ENCODE measurements at regions not wholly inside any gene's neighbourhood (a gene's known extent, or its start where the extent isn't known, plus 50 kb on each side); places are given as distances from the start of the nearest gene placed in this dataset.

DNA sequence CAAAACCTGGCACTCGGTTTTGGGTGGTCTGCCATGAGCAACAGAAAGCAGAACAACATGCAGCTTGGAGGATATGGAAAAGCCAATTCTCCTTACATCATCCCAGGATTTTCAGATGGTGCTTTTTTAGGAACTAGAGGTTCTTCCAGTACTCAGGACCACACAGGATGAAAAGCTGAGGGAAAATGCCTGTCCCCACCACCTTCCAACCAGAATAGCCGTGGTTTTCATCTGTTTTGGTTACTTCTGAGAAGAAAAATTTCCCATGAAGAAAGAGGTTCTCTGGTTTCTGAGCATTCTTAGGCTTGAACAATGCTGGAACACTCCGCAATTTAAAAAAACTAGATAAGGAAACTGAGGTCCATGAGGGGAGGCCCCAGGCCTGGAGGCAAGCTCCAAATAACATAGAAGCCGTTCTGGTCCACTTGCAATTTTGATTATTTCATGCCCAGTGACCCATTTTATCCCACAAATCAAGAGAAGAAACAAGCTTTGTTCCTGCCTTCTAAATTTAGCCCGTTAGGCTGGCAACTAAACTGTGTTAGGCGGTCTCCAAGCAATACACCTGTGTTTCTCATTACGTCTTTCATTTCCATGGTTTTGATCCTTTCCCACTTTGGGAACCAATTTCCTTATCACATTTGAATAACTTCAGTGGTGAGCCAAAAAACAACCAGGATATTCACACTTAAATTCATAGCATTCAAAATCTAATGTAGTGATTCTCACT lies 79.2 kb upstream of the SPIN1 start:
- no peak overlapping the region for H3K27ac Mint-ChIP-seq
- no peaks in the 10 kb centered on the region for H3K36me3 Mint-ChIP-seq (ENCODE audit: insufficient read depth)
- H3K27me3 Mint-ChIP-seq, result peaks cover 4% of the 10 kb centered on the region
- H3K4me1 Mint-ChIP-seq (ENCODE audit: low read depth), result peaks cover 9% of the 10 kb centered on the region
- no peak overlapping the region for H3K4me3 Mint-ChIP-seq (ENCODE audit: low read depth)
- DNase-seq (ENCODE audit: low spot score, unreplicated experiment), result no peak
- TF ChIP-seq, protein P1, sequence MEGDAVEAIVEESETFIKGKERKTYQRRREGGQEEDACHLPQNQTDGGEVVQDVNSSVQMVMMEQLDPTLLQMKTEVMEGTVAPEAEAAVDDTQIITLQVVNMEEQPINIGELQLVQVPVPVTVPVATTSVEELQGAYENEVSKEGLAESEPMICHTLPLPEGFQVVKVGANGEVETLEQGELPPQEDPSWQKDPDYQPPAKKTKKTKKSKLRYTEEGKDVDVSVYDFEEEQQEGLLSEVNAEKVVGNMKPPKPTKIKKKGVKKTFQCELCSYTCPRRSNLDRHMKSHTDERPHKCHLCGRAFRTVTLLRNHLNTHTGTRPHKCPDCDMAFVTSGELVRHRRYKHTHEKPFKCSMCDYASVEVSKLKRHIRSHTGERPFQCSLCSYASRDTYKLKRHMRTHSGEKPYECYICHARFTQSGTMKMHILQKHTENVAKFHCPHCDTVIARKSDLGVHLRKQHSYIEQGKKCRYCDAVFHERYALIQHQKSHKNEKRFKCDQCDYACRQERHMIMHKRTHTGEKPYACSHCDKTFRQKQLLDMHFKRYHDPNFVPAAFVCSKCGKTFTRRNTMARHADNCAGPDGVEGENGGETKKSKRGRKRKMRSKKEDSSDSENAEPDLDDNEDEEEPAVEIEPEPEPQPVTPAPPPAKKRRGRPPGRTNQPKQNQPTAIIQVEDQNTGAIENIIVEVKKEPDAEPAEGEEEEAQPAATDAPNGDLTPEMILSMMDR (IDR thresholded peaks at IDR 0.05; ENCODE audit: unreplicated experiment), result no peak
- no peaks in the 10 kb centered on the region for H3K9me3 Mint-ChIP-seq (ENCODE audit: low read depth)

- H3K27me3 Mint-ChIP-seq, result peaks cover 13% of the 10 kb centered on the region
- no peaks in the 10 kb centered on the region for H3K4me1 Mint-ChIP-seq (ENCODE audit: low read depth)
- no peak overlapping the region for H3K27ac Mint-ChIP-seq
- no peak for DNase-seq (ENCODE audit: low spot score, unreplicated experiment)
- TF ChIP-seq, protein P1 (IDR thresholded peaks at IDR 0.05; ENCODE audit: unreplicated experiment), result no peak
- no peaks in the 10 kb centered on the region for H3K36me3 Mint-ChIP-seq (ENCODE audit: insufficient read depth)
- no peak overlapping the region for H3K4me3 Mint-ChIP-seq (ENCODE audit: low read depth)
- H3K9me3 Mint-ChIP-seq (ENCODE audit: low read depth), result no peaks in the 10 kb centered on the region
Measured at GRCh38 chr9:88307136-88307535, 81.1 kb upstream of the SPIN1 start.

GRCh38 chr9:88303721-88304451 lies 84.4 kb upstream of the SPIN1 start:
- Mint-ChIP-seq H3K36me3 (ENCODE audit: insufficient read depth) (no peaks in the 10 kb centered on the region), H3K27me3 (peaks cover 13% of the 10 kb centered on the region), H3K4me3 (ENCODE audit: low read depth) (no peak overlapping the region), H3K4me1 (ENCODE audit: low read depth) (no peaks in the 10 kb centered on the region), H3K9me3 (ENCODE audit: low read depth) (no peaks in the 10 kb centered on the region), H3K27ac (no peak overlapping the region)
- no peak for DNase-seq (ENCODE audit: low spot score, unreplicated experiment)
- TF ChIP-seq, protein P1 (IDR thresholded peaks at IDR 0.05; ENCODE audit: unreplicated experiment), result no peak

DNA sequence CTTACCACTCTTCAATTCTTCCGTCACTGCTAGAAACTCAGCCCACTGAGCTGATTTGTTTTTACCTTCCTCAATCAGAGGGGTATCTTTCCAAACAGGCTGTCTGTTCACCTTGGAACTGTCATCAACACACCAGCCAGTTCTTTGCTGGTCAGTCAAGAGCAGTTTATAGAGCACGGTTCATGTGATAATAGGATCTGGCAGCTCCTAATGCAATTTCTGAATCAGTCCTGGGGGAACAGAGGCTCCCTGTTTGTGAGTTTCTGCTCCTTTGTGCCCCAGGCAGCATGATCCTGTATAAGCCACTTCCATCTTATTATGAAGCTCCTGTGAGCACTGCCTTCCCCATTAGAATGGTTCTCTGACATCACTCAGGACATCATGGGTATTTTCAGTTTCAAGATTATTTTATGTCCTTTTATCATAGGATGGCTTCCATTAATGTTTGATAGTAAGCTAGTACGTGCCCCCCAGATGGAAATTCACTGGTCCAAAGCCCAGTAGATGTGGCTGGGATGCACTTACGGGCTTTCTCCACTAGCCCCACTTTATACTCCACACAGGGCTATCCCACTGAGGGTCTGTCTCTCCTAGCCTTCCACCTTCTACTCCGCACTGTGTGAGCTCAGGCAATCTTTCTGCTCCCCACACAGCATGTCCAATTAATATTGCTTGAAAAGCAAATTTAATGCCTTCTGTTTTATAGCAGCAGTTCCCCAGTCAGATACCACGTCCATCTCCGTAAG lies 85.5 kb upstream of the SPIN1 start:
- Mint-ChIP-seq H3K4me3 (ENCODE audit: low read depth) (no peak overlapping the region), H3K27me3 (peaks cover 13% of the 10 kb centered on the region), H3K4me1 (ENCODE audit: low read depth) (no peaks in the 10 kb centered on the region), H3K36me3 (ENCODE audit: insufficient read depth) (no peaks in the 10 kb centered on the region), H3K9me3 (ENCODE audit: low read depth) (peaks cover 2% of the 10 kb centered on the region), H3K27ac (no peak overlapping the region)
- TF ChIP-seq, protein P1 (IDR thresholded peaks at IDR 0.05; ENCODE audit: unreplicated experiment), result no peak
- no peak for DNase-seq (ENCODE audit: low spot score, unreplicated experiment)

DNA sequence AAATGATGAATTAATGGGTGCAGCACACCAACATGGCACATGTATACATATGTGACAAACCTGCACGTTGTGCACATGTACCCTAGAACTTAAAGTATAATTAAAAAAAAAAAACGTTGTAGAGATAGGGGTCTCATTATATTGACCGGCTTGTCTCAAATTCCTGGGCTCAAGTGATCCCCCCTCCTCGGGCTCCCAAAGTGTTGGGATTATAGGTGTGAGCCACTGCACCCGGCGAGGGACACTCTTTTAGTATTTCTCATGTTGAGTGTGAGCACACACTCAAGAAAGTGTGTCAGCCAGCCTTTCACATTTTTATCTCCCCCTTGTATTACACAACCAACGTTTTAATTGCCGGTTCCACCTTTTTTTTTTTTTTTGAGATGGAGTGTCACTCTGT lies 87.7 kb upstream of the SPIN1 start:
- peaks cover 9% of the 10 kb centered on the region for H3K9me3 Mint-ChIP-seq (ENCODE audit: low read depth)
- TF ChIP-seq, protein P1 (IDR thresholded peaks at IDR 0.05; ENCODE audit: unreplicated experiment), result no peak
- H3K4me1 Mint-ChIP-seq (ENCODE audit: low read depth), result peaks cover 3% of the 10 kb centered on the region
- peaks cover 10% of the 10 kb centered on the region for H3K27me3 Mint-ChIP-seq
- no peak overlapping the region for H3K27ac Mint-ChIP-seq
- no peak for DNase-seq (ENCODE audit: low spot score, unreplicated experiment)
- H3K4me3 Mint-ChIP-seq (ENCODE audit: low read depth), result no peak overlapping the region
- peaks cover 1% of the 10 kb centered on the region for H3K36me3 Mint-ChIP-seq (ENCODE audit: insufficient read depth)
